HK-2 (cell line): ENCODE measurements at regions not wholly inside any gene's neighbourhood (a gene's known extent, or its start where the extent isn't known, plus 50 kb on each side); places are given as distances from the start of the nearest gene placed in this dataset.

ENCODE experiments used
- DNase-seq: peaks from one replicate; pipeline ENCODE4 v3.0.0-alpha.2; 2018; ENCODE audit not compliant: unreplicated experiment

DNA sequence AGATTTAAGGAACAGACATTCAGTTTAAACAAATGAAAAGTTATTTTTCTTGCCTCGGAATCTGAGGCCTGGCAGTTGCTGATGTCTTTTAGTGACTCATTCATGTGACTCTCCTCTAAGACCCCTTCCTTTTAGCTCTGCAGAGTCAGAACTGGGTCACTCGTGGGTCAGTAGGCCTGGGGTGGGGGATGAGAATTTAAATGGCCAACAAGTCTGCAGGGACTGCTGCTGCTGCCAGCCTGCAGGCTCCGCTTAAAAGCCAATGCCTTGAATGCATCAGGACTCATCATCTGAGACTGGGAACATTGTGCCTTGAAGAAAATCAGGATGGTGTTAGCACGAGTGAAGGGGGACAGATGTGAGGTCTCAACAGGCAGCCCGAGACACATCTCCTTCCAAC is 404.3 kb downstream of the CDH26 start:
- no peak for DNase-seq

DNA sequence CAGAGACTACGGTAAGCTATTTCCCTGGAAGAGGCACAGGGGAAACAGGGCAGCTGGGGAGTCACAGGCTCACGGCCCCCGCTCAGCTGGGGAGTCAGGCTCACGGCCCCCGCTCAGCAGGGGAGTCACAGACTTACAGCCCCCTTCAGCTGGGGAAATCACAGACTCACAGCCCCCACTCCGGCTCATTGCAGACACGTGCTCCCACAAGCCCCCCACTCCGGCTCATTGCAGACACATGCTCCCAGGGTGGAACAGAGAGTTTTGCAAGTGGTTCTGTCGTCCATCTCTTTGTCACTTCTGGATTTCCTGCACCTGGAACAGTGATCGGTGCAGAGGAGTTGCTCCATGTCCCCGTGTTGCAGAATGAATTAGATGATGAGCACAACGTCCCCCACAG is 405.5 kb downstream of the CDH26 start:
- no peak for DNase-seq

DNA sequence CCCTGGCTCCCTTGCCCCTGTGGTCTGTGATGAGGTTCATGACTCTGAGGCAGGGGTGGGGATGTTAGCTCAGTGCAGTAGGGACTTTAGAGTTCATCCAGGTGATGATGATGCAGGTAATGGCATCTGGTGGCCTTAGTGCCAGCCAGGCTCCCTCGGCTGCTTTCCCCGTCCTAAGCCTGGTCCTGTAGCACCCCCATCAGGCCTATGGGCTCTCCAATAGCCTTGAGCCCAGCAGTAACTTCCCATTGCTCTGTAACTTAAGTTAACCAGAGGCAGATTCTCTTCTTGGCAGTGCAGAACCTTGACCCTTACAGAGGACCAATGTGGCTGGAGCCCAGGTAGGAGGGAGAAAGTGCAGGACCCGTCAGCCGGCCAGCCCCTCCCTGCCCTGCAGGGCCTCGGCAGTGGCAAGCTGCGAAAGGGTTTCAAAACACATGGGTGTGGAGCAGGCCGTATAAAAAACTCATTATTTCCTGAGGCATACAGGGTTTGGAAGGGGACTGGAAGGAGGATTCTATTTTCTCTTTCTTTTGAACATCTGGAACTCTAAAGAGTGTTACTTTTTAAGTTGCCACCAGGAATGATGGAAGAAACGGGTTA is 406.9 kb downstream of the CDH26 start:
- DNase-seq: no peak

DNA sequence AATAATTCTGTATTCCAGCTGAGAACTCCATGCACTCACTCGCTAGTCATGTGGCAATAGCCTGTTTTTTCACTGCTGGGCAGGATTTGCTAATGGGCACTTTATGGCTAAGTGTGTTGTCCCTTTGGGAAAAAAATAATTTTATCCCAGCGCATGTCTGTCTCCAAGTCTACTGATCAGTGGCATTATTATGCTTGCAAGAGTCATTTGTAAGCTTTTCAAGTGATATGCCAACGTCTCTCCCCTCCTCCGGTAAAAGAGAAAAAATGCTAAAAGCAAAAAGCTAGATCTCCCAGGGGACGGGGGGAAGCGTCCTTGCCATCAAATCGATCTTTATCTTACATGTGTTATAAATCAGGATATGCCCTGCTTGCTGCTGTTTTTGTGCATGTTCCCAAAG is 407.7 kb downstream of the CDH26 start:
- DNase-seq: no peak

DNA sequence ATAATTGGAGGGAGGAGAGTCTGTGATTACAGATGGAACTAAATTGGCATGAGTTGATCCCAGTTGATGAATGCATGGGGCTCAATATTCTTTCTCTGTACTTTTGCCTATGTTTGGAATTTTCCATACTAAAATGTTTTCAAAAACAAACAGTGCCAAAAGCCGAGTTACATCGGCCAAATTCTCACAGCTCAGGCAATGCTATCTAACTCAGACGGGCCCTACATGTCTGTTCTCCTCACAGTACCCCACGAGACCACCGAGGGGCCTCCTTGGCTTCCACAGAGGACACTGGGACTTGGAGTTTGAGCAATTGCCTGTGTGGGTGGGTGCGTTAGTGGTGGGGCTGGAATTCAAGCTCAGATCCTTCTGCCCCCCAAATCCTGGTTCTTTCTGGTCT is 413.2 kb downstream of the CDH26 start:
- no peak for DNase-seq

DNA sequence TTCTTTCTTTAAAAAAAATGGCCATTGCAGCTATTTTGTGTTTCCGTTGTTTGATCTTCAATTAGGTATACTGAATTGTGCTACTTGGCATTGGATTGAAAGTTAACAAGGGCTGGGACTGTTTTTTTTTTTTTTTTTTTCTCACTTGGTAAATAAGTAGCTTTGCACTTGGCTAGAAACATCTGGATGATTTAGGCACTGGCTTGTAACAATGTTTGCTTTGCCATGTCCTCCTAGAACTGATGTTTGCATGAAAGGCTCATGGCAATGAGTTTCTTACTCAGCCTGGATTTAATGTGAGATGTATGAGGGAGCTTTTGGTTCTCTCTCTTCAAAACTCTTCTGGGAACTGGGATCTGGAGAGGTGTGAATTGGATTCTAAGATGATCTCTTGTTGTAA is 414.1 kb downstream of the CDH26 start:
- no peak for DNase-seq

DNA sequence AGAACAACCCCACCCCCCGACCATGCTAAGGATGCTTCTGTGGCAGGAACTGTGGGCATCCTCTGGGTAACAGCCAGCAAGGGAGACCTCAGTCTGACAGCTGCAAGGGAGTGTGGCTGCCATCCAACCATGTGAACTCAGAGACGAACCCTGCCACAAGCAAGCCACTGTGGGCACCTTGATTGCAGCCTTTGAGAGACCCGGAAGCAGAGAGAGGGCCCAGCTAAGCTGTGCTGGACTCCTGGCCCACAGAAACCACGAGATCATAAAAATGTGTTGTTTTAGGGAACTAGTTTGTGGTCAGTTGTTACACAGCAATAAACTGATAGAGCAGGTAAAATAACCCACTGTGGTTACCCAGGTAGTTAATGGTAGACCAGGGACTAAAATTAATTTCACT is 414.6 kb downstream of the CDH26 start:
- no peak for DNase-seq

DNA sequence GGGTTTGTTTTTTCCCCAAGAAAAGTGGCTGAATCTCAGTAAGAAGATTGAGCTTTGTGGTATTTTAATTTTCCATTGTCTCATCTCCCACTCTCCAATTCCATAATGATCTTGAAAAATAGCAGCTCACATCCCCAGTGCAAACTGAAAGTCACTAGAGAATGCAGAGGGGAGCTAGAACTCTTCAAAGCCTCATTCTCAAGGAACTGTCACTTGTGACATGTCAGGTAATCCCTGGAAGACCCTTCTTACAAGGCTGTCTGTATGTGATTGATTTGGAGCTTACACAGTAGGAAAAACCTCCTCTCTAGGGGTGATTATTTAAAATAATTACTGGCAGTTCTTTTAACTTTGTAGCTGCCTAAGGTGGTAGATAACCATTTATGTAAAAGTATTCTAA is 420.4 kb downstream of the CDH26 start:
- DNase-seq: no peak

DNA sequence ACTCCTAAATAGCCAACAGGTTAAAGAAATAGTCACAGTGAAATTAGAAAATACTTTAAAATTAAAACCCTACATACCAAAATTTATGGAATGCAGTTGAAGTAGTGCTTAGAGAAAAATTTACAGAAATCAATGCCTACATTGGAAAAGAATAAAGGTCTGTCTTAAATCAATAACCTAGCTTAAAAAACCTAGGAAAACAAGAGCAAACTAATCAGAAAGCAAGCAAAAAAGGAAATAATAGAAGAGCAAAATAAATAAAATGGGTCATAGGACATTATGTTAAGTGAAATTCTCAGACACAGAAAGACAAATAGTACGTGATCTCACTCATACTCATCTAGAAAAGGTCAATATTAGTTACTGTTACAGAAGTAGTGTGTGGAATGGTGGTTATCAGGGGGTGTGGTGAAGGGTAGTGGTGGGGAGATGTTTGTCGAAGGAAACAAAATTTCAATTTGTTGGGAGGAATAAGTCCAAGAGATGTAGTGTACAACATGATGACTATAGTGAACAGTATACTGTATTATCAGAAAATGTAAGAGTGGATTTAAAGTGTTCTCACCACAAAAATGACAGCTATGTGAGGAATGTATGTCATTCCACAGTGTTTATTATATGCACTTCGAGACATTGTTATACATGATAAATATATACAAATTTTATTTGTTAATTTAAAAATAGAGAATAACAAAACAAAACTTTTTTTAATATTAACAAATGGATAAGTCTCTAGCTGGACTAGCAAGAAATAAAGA is 423.6 kb downstream of the CDH26 start:
- no peak for DNase-seq

DNA sequence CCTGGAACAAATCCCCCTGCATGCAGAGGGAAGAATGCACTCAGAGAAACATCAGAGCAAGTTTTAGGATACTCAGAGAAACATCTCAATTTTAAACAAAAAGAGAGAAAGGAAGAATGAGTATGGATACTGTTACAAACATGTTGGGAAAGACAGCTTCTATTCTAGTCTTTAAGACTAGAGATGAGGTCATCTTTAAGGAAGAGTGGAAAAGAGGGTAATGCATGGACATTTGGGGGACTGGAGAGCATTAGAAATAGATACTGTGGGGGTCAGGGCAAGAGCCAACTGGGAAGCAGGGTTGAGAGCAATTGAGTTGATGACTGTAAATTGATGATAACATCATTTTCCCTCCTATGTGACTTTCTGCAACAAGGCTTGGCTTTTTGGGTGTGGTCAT is 431.2 kb downstream of the CDH26 start:
- DNase-seq: no peak

DNA sequence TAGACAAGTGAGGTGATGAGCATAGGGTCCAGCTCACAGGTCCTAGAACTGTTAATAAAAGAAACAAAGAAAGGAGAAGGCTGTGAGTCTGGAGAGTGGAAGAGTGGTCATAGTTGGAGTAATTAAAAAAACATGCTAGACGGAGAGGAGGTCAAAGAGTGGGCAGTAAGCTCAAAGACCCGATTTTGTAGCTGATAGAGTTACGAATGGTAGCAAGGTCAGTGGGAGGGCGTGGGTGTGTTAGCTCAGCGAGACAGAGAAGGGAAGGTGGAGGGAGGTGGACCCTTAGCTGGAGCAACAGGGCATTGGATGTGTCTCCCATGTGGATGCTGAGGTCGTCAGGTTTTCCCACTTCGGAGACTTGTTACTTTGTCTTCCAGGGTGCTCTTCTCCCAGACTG is 431.7 kb downstream of the CDH26 start:
- no peak for DNase-seq

DNA sequence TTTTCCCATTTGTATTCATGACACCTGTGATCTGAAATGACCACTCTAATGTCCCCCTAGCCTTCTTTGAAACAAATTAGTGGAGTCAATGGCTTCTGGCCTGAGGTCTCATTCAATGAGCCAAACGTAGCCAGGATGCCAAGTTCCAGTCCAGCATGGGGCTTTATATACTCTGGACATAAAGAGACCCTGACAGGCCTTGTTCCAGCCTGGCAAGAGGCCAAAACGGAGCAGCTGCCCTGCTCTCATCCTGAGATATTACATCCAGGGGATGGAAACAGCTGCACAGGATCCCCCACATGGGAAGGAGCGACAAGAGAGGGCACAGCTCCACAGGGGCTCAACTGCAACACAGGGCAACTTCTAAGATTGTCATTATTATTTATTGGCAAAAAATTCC is 437.8 kb downstream of the CDH26 start:
- no peak for DNase-seq

DNA sequence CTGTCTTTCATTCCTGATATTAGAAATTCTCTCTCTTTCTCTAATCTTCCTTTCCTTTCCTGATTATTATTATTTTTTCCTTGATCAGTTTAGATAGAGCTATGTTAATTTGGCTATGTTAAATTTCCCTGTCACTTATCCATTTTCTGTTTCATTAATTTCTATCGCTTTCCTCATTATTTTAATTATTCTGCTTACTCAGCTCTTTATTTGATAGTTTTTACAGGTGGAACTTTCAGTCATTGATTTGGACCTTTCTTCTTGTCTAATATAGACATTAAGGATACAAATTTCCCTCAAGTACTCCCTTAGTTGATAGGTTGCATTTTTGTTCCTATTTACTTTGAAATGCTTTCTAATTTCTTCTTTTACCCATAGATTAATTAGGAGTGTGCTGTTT is 442.3 kb downstream of the CDH26 start:
- DNase-seq: no peak

DNA sequence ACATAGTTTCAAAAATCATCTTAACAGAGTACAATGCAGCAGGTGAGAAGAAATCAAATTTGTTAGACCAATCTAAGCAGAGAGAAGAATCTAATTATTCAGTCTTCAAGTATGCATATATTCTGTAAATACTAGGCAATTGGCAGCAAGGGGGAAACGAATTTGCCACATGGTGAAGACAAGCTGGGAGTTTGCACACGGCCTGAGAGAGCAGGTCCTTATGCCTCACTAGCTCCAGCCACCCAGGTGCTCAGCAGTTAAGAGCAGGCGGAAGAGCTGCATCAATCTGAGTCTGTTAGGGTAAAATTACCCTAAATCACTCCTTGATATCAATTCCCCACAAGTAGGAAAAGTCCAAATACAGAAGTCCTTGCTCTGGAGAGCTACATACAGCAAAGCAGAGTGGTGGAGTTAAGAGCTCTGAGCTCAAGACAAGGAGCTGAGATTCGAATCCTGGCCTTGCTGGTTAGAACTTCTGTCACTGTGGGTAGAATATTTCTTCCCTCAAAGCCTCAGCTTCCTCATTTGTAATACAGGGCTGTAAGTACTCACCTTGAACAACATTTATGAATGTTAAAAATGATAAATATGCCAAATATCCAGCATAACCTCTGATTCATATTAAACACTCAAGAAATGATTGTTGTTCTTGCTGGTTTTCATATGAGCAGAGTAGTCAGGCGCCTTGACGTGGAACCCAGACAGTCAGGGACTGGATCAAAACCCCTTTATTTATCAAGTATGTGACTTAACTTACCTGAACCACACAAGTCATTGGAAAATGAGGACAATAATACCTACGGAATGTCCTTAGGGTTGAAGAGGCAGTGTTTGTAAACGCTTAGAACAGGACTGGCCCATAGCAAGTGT is 444.2 kb downstream of the CDH26 start:
- DNase-seq: no peak

DNA sequence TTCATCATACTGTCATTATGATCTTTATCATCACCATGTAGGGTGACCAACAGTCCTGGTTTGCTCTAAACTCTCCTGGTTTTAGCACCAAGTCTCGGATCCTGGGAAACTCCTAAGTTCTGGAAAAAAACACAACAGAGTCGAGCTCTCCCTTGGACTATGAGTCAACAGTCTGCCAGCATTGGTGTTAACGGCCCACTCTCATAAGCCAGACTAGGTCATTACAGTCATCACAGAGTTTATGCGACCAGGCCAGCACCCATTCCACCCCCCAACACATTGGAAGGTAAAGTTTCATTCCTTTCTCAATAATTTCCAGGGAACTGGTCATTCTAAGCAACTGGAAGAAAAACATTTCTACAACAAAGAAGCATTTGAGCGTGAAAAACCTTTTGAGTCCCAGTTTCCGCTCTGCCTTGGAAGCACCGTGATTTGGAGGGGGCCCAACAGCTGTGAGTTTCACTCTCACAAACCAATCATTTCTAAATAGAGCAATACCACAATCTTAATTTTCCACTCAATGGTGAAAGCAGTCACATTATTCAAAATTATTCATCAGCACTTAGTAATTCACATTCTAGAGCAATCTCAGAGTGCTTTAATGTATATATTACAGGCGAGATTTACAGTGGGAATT is 445.0 kb downstream of the CDH26 start:
- DNase-seq: no peak

DNA sequence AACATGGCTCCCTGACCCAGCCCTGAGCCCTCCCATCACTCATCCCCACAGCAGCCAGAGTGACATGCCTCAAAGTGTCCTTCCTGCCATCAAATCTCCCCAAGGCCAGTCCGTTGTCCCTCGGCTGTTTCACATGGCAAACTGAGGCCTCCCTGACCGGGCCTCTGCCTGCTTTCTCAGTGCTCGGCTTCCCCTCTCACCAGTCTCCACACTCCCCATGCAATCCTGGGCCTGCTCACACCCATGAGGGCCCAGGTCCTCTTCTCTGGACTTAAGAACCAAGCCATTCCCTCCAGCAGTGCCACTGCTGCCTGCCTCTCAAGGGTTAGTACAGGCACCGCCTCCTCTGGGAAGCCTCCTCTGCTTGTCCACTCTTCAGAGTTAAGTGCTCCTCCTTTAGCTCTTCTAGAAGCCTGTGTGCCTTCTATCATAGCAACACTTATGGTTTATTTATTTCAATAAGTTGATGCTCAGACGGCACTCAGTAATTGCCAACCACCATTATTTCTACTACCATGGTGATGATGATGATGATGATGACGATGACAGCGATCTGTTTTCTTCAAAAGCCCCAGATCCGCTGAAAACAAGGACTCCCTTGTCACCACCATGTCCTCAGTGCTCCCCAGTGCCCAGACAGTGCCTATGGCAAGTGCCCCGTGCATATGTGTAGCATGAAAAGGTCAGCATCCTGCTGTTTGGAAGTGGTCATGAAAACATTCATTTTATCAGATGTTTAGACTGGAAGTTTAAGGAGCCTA is 449.0 kb downstream of the CDH26 start:
- DNase-seq: no peak

DNA sequence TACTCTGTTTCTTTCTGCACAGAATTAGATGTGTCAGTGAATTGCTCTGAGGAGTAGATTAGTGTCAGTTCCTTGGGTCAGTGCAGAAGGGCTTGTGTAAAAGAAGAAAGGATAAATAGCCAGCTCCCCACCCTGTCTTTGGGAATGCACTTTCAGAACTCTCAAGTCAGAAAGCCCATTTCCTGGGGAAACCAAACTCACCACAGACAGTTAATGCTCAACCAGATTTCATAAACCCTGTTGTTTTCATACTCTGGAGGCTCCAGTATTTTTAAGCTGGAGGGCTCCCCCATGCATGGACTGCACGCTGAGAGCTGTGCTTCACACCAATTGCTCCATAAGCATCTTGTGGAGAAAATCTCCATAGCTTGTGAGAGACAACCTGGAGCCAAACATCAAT is 449.7 kb downstream of the CDH26 start:
- DNase-seq: no peak

DNA sequence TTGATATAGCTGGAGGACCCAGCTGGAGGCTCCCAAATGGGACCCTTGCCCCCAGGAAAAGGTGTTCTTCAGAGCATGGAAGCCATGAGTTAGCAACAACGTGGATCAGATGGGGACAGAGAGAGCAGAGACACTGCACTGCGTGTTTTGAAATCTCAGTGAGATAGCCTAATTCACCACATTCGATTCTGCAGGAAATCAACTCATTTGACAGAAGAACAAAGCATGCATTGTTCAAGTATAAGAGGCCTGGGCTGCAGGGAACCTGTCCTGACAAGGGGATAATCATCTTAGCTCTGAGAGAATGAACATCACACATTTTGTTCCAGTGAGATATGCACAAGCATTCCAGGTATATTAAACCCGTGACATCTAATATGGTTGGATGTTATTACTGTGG is 450.2 kb downstream of the CDH26 start:
- no peak for DNase-seq

DNA sequence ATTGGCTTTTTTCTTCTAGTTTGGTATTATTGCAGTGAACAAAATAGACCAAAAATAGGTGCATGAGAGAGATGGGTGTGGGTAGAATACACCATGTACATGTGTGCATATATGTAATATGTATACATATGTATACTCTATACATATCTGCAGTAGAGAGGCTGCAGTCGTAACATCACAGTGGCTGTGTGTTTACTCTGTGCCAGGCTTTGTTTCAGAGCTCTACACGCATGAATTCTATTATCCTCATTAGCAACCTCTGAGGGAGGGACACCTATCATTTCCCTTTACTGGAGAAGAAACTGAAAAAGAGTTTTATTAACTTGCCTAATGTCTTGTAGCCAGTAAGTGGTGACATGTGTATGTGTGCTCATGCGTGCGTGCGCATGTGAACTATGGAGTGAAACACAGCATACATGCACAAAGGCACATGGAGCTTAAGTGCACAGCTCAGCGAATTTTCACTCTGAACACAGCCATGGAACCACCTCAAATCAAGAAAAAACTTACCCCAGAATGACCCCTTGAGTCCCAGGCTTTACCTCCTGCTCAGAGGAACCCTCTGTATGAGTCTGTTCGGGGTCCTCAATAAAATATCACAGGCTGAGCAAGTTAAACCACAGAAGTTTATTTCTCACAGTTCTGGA is 452.5 kb downstream of the CDH26 start:
- no peak for DNase-seq

DNA sequence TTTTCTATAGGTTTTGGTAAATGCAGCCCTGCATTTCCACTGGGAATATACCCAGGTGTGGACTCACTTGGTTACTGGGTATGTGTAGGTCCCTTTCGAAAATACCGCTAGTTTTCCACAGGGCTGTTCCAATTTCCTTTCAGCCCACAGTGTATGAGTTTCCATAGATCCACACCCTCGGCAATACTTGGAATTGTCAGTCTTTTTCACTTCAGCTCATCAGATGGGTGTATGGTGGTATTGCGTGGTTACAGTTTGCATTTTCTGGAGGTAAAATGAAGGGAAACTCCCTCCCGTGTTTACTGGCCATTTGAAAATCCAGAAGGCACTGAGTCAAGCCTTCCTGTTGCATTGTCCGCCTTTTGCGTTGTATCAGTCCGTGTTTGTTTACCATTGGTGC is 453.6 kb downstream of the CDH26 start:
- DNase-seq: no peak

DNA sequence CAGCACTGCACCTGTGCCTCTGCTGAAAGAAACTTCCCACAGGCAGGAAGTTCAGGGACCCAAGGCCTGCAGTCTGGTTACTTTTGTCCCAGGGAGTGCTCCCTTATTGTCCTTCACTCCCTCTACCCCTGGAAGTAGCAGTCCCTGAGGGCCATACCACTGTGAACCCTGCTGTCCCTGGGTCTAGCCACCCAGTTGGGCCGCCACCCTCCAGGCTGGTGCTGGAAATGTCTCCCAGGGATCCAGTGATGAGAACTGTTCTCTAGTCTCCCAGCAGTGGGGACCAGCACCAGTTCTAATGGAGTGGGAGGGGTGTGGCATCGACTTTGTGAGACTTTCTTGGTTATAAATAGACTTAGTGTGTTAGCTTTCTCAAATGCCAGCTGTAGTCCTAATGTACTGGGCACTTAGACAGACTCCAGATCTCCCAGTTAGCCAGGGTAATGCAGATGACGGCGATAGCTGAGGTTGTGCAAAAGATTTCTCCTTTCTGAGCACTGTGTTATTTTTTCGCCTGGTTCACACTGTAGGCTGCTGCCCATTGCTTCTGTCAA is 462.5 kb downstream of the CDH26 start:
- DNase-seq: no peak
